GM23338 (cell line): ENCODE measurements at regions not wholly inside any gene's neighbourhood (a gene's known extent, or its start where the extent isn't known, plus 50 kb on each side); places are given as distances from the start of the nearest gene placed in this dataset.

ENCODE experiments used
- ATAC-seq: fragments of 200-7000 bp; cut with Tn5 transposase; 3 replicates; pipeline ENCODE4 v1.9.1; 2020
- DNase-seq: peaks from one replicate; pipeline ENCODE4 v3.0.0-alpha.2; 2015; ENCODE audit warnings: low spot score
- H2AFZ ChIP-seq: fragments of 200-600 bp; sonication (generic); 2 replicates; pipeline ENCODE4 v1.8.0; 2016; ENCODE audit warnings: antibody characterized with exemption, mild to moderate bottlenecking, moderate library complexity
- H3F3A ChIP-seq: fragments of 200-600 bp; sonication (generic); replicated peaks from 2 replicates; pipeline ENCODE4 v1.8.0; 2017; ENCODE audit warnings: antibody characterized with exemption, mixed run types, low read depth
- H3K27ac ChIP-seq: fragments of 200-600 bp; sonication (generic); 2 replicates; pipeline ENCODE4 v1.6.1; 2016; ENCODE audit warnings: low read depth
- H3K27me3 ChIP-seq: fragments of 200-600 bp; sonication (generic); 2 replicates; pipeline ENCODE4 v1.8.0; 2016; ENCODE audit warnings: mild to moderate bottlenecking, mixed run types, moderate library complexity; ENCODE audit not compliant: insufficient read depth
- H3K36me3 ChIP-seq: fragments of 200-600 bp; sonication (generic); 2 replicates; pipeline ENCODE4 v1.8.0; 2016; ENCODE audit warnings: mild to moderate bottlenecking; ENCODE audit not compliant: insufficient read depth
- H3K4me1 ChIP-seq: fragments of 200-600 bp; sonication (generic); 2 replicates; pipeline ENCODE4 v1.8.0; 2016; ENCODE audit warnings: mild to moderate bottlenecking, moderate library complexity; ENCODE audit not compliant: insufficient read depth
- H3K4me2 ChIP-seq: fragments of 200-600 bp; sonication (generic); 2 replicates; pipeline ENCODE4 v1.7.1; 2017; ENCODE audit warnings: mixed run types
- H3K4me3 ChIP-seq: fragments of 200-600 bp; sonication (generic); 2 replicates; pipeline ENCODE4 v1.6.1; 2016; ENCODE audit warnings: mixed run types
- H3K79me2 ChIP-seq: fragments of 200-600 bp; sonication (generic); replicated peaks from 2 replicates; pipeline ENCODE4 v1.8.0; 2017; ENCODE audit warnings: mild to moderate bottlenecking; ENCODE audit not compliant: insufficient read depth
- H3K9me2 ChIP-seq: fragments of 200-600 bp; sonication (generic); 2 replicates; pipeline ENCODE4 v1.8.0; 2017; ENCODE audit not compliant: insufficient read depth
- H4K20me1 ChIP-seq: fragments of 200-600 bp; sonication (generic); replicated peaks from 2 replicates; pipeline ENCODE4 v1.8.0; 2017; ENCODE audit warnings: mild to moderate bottlenecking; ENCODE audit not compliant: insufficient read depth
- H3K27ac Mint-ChIP-seq: 2 replicates; pipeline ENCODE4 v1.8.0; 2020; ENCODE audit warnings: inconsistent platforms, mild to moderate bottlenecking, moderate library complexity, mixed read lengths
- H3K27me3 Mint-ChIP-seq: 3 replicates; pipeline ENCODE4 v1.8.0; 2022; ENCODE audit warnings: low read depth, mild to moderate bottlenecking, moderate library complexity, mixed read lengths, inconsistent platforms; ENCODE audit not compliant: insufficient read depth, poor library complexity
- H3K36me3 Mint-ChIP-seq: 3 replicates; pipeline ENCODE4 v1.8.0; 2021; ENCODE audit warnings: low read depth, mild to moderate bottlenecking, inconsistent platforms, moderate library complexity, mixed read lengths
- H3K4me1 Mint-ChIP-seq: 3 replicates; pipeline ENCODE4 v1.8.0; 2020; ENCODE audit warnings: mild to moderate bottlenecking, inconsistent platforms, mixed read lengths
- H3K4me3 Mint-ChIP-seq: 3 replicates; pipeline ENCODE4 v1.8.0; 2021; ENCODE audit warnings: moderate library complexity, mild to moderate bottlenecking, inconsistent platforms, mixed read lengths
- H3K9me3 Mint-ChIP-seq: 3 replicates; pipeline ENCODE4 v1.8.0; 2020; ENCODE audit warnings: moderate library complexity, mild to moderate bottlenecking, inconsistent platforms, mixed read lengths
- CREB1 ChIP-seq: fragments of 250-450 bp; sonication (Bioruptor Pico); IDR thresholded peaks from 2 replicates; pipeline ENCODE4 v1.5.0; 2020; ENCODE audit warnings: low read depth, mild to moderate bottlenecking, moderate library complexity
- EZH2 ChIP-seq: fragments of 200-600 bp; sonication (generic); IDR thresholded peaks from one replicate; pipeline ENCODE4 v1.8.0; 2017; ENCODE audit warnings: antibody characterized with exemption, mild to moderate bottlenecking, low read depth; ENCODE audit not compliant: unreplicated experiment
- ZNF331 ChIP-seq: fragments of 250-450 bp; sonication (Bioruptor Pico); IDR thresholded peaks from 2 replicates; pipeline ENCODE4 v1.5.0; 2020; ENCODE audit warnings: low read depth, mild to moderate bottlenecking, moderate library complexity
- TF ChIP-seq, protein P1 (sequence below), 2 experiments: fragments of 200-600 bp in 1 of 2; sonication (generic) in 1 of 2; conservative IDR thresholded peaks; 2 replicates each; pipeline versions ENCODE4 v1.5.1 to v1.6.1; 2016 to 2017; ENCODE audit warnings: antibody characterized with exemption in 2 of 2, low read depth in 2 of 2, mild to moderate bottlenecking in 2 of 2, moderate library complexity in 1 of 2
- TF ChIP-seq, protein P2 (sequence below): fragments of 250-450 bp; sonication (Bioruptor Pico); IDR thresholded peaks from 2 replicates; pipeline ENCODE4 v1.5.0; 2020; ENCODE audit warnings: mild to moderate bottlenecking, moderate library complexity

GRCh38 chr18:2306606-2307005 lies 264.7 kb downstream of the METTL4 start:
- Histone ChIP-seq H3K4me3 (no peak overlapping the region), H3K9me2 (no peaks in the 10 kb centered on the region), H3K4me2 (no peak overlapping the region), H2AFZ (no peak overlapping the region), H4K20me1 (no peaks in the 10 kb centered on the region), H3K27ac (no peak overlapping the region), H3K27me3 (no peaks in the 10 kb centered on the region), H3K79me2 (no peaks in the 10 kb centered on the region), H3K36me3 (no peaks in the 10 kb centered on the region), H3K4me1 (no peaks in the 10 kb centered on the region), H3F3A (no peaks in the 10 kb centered on the region)
- TF ChIP-seq CREB1 (no peak), EZH2 (no peak), ZNF331 (CRISPR knock-in tag) (no peak)
- TF ChIP-seq, protein P1, sequence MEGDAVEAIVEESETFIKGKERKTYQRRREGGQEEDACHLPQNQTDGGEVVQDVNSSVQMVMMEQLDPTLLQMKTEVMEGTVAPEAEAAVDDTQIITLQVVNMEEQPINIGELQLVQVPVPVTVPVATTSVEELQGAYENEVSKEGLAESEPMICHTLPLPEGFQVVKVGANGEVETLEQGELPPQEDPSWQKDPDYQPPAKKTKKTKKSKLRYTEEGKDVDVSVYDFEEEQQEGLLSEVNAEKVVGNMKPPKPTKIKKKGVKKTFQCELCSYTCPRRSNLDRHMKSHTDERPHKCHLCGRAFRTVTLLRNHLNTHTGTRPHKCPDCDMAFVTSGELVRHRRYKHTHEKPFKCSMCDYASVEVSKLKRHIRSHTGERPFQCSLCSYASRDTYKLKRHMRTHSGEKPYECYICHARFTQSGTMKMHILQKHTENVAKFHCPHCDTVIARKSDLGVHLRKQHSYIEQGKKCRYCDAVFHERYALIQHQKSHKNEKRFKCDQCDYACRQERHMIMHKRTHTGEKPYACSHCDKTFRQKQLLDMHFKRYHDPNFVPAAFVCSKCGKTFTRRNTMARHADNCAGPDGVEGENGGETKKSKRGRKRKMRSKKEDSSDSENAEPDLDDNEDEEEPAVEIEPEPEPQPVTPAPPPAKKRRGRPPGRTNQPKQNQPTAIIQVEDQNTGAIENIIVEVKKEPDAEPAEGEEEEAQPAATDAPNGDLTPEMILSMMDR (conservative IDR thresholded peaks at IDR 0.05; ENCODE audit: low read depth in 2 of 2), result no peak
- TF ChIP-seq, protein P2, sequence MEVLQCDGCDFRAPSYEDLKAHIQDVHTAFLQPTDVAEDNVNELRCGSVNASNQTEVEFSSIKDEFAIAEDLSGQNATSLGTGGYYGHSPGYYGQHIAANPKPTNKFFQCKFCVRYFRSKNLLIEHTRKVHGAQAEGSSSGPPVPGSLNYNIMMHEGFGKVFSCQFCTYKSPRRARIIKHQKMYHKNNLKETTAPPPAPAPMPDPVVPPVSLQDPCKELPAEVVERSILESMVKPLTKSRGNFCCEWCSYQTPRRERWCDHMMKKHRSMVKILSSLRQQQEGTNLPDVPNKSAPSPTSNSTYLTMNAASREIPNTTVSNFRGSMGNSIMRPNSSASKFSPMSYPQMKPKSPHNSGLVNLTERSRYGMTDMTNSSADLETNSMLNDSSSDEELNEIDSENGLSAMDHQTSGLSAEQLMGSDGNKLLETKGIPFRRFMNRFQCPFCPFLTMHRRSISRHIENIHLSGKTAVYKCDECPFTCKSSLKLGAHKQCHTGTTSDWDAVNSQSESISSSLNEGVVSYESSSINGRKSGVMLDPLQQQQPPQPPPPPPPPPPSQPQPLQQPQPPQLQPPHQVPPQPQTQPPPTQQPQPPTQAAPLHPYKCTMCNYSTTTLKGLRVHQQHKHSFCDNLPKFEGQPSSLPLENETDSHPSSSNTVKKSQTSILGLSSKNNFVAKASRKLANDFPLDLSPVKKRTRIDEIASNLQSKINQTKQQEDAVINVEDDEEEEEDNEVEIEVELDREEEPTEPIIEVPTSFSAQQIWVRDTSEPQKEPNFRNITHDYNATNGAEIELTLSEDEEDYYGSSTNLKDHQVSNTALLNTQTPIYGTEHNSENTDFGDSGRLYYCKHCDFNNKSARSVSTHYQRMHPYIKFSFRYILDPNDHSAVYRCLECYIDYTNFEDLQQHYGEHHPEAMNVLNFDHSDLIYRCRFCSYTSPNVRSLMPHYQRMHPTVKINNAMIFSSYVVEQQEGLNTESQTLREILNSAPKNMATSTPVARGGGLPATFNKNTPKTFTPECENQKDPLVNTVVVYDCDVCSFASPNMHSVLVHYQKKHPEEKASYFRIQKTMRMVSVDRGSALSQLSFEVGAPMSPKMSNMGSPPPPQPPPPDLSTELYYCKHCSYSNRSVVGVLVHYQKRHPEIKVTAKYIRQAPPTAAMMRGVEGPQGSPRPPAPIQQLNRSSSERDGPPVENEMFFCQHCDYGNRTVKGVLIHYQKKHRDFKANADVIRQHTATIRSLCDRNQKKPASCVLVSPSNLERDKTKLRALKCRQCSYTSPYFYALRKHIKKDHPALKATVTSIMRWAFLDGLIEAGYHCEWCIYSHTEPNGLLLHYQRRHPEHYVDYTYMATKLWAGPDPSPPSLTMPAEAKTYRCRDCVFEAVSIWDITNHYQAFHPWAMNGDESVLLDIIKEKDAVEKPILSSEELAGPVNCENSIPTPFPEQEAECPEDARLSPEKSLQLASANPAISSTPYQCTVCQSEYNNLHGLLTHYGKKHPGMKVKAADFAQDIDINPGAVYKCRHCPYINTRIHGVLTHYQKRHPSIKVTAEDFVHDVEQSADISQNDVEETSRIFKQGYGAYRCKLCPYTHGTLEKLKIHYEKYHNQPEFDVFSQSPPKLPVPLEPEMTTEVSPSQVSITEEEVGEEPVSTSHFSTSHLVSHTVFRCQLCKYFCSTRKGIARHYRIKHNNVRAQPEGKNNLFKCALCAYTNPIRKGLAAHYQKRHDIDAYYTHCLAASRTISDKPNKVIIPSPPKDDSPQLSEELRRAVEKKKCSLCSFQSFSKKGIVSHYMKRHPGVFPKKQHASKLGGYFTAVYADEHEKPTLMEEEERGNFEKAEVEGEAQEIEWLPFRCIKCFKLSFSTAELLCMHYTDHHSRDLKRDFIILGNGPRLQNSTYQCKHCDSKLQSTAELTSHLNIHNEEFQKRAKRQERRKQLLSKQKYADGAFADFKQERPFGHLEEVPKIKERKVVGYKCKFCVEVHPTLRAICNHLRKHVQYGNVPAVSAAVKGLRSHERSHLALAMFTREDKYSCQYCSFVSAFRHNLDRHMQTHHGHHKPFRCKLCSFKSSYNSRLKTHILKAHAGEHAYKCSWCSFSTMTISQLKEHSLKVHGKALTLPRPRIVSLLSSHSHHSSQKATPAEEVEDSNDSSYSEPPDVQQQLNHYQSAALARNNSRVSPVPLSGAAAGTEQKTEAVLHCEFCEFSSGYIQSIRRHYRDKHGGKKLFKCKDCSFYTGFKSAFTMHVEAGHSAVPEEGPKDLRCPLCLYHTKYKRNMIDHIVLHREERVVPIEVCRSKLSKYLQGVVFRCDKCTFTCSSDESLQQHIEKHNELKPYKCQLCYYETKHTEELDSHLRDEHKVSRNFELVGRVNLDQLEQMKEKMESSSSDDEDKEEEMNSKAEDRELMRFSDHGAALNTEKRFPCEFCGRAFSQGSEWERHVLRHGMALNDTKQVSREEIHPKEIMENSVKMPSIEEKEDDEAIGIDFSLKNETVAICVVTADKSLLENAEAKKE, result no peak
- Mint-ChIP-seq H3K27ac (no peak overlapping the region), H3K27me3 (no peaks in the 10 kb centered on the region), H3K4me1 (peaks cover 5% of the 10 kb centered on the region; the same call in 1 of the 3 replicates), H3K4me3 (no peak overlapping the region), H3K36me3 (no peaks in the 10 kb centered on the region), H3K9me3 (no peaks in the 10 kb centered on the region)
- DNase-seq (no peak), ATAC-seq (no peak)
